ENCODE measurements at regions not wholly inside any gene's neighbourhood (a gene's known extent, or its start where the extent isn't known, plus 50 kb on each side); places are given as distances from the start of the nearest gene placed in this dataset.

- no peak for TF ChIP-seq KDM2A (CRISPR knock-in tag; IDR thresholded peaks at IDR 0.05; ENCODE audit: borderline replicate concordance, low read depth)
- TF ChIP-seq TCF7L2 (IDR thresholded peaks at IDR 0.05; ENCODE audit: low read depth, low read length) = no peak
- no peak for TF ChIP-seq ZNF740 (CRISPR knock-in tag; IDR thresholded peaks at IDR 0.05)
- no peak for TF ChIP-seq TBL1XR1 (IDR thresholded peaks at IDR 0.05; ENCODE audit: borderline replicate concordance, low read length, partially characterized antibody)
- no peak for TF ChIP-seq KAT7 (CRISPR knock-in tag; IDR thresholded peaks at IDR 0.05; ENCODE audit: borderline replicate concordance)
- TF ChIP-seq, protein P1, sequence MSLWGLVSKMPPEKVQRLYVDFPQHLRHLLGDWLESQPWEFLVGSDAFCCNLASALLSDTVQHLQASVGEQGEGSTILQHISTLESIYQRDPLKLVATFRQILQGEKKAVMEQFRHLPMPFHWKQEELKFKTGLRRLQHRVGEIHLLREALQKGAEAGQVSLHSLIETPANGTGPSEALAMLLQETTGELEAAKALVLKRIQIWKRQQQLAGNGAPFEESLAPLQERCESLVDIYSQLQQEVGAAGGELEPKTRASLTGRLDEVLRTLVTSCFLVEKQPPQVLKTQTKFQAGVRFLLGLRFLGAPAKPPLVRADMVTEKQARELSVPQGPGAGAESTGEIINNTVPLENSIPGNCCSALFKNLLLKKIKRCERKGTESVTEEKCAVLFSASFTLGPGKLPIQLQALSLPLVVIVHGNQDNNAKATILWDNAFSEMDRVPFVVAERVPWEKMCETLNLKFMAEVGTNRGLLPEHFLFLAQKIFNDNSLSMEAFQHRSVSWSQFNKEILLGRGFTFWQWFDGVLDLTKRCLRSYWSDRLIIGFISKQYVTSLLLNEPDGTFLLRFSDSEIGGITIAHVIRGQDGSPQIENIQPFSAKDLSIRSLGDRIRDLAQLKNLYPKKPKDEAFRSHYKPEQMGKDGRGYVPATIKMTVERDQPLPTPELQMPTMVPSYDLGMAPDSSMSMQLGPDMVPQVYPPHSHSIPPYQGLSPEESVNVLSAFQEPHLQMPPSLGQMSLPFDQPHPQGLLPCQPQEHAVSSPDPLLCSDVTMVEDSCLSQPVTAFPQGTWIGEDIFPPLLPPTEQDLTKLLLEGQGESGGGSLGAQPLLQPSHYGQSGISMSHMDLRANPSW (CRISPR knock-in tag; IDR thresholded peaks at IDR 0.05; ENCODE audit: borderline replicate concordance) = no peak
These were observed 625.4 kb downstream of the QKI start for GRCh38 chr6:164039954-164040375.

All from HepG2 (cell line).